GM12878 (cell line): ENCODE measurements at regions not wholly inside any gene's neighbourhood (a gene's known extent, or its start where the extent isn't known, plus 50 kb on each side); places are given as distances from the start of the nearest gene placed in this dataset.

ENCODE experiments used
- ATAC-seq: fragments of 200-7000 bp; cut with Tn5 transposase; 3 replicates; pipeline ENCODE4 v1.9.1; 2020; ENCODE audit warnings: mild to moderate bottlenecking, moderate library complexity
- BruUV-seq: library from RNA; stranded (reverse); fragments of 400-500 nt; replicated peaks from 2 replicates; lab custom pipeline; 2021; lab: Mats Ljungman, UMichigan
- CTCF ChIA-PET: fragments of 300-600 bp; sonication (Branson Sonifier 250); formaldehyde crosslinking; extraction: SDS; loops from one replicate; lab custom pipeline; 2021; ENCODE audit warnings: inconsistent platforms; lab: Yijun Ruan, JAX
- POLR2A ChIA-PET: fragments of 350-600 bp; formaldehyde crosslinking; extraction: SDS; loops from one replicate; lab custom pipeline; 2021; ENCODE audit warnings: inconsistent platforms; lab: Charles Lee
- RAD21 ChIA-PET: fragments of 300-600 bp; sonication (Branson Sonifier 250); formaldehyde crosslinking; loops from one replicate; lab custom pipeline; 2023; ENCODE audit warnings: antibody characterized with exemption; ENCODE audit not compliant: unreplicated experiment; lab: Charles Lee
- SMC1A ChIA-PET: fragments of 300-600 bp; sonication (Branson Sonifier 250); formaldehyde crosslinking; loops from one replicate; lab custom pipeline; 2023; ENCODE audit not compliant: unreplicated experiment, uncharacterized antibody; lab: Charles Lee
- DNase-seq: peaks from one replicate; pipeline ENCODE4 v3.0.0-alpha.2; 2011; ENCODE audit warnings: low read depth, low spot score
- FAIRE-seq: peaks from 3 replicates; lab custom pipeline; 2011; peaks lifted over from hg19 to GRCh38; lab: Jason Lieb, UNC
- H2AFZ ChIP-seq: 2 replicates; pipeline ENCODE4 v1.6.0; 2011; ENCODE audit warnings: low read depth, low read length, control low read depth; ENCODE audit not compliant: control insufficient read depth
- H3K27ac ChIP-seq: 2 replicates; pipeline ENCODE4 v1.5.1; 2011; ENCODE audit warnings: control low read depth; ENCODE audit not compliant: control insufficient read depth, insufficient read depth
- H3K27me3 ChIP-seq, 2 experiments: replicated peaks in 1 of 2; 2 replicates each; pipeline versions ENCODE4 v1.6.0 to v1.6.1; 2011; ENCODE audit warnings: low read length in 1 of 2; ENCODE audit not compliant: control insufficient read depth in 2 of 2, insufficient read depth in 2 of 2
- H3K36me3 ChIP-seq, 2 experiments: 2 replicates each; pipeline ENCODE4 v1.5.1; 2011; ENCODE audit warnings: low read length in 1 of 2; ENCODE audit not compliant: control insufficient read depth in 2 of 2, insufficient read depth in 2 of 2
- H3K4me1 ChIP-seq: 2 replicates; pipeline ENCODE4 v1.6.1; 2011; ENCODE audit warnings: mild to moderate bottlenecking, low read length, moderate library complexity, mixed read lengths; ENCODE audit not compliant: control insufficient read depth, insufficient read depth
- H3K4me2 ChIP-seq: 2 replicates; pipeline ENCODE4 v1.6.0; 2011; ENCODE audit warnings: control low read depth; ENCODE audit not compliant: control insufficient read depth, insufficient read depth
- H3K4me3 ChIP-seq: fragments of 200-600 bp; sonication (generic); 2 replicates; pipeline ENCODE4 v1.5.1; 2016
- H3K79me2 ChIP-seq: 2 replicates; pipeline ENCODE4 v1.6.0; 2011; ENCODE audit warnings: low read length; ENCODE audit not compliant: control insufficient read depth, insufficient read depth
- H3K9ac ChIP-seq: 2 replicates; pipeline ENCODE4 v1.8.0; 2011; ENCODE audit warnings: low read length, control low read depth, mixed read lengths; ENCODE audit not compliant: control insufficient read depth, insufficient read depth
- H3K9me3 ChIP-seq: replicated peaks from 3 replicates; pipeline ENCODE4 v1.5.1; 2011; ENCODE audit warnings: mild to moderate bottlenecking, low read length; ENCODE audit not compliant: control insufficient read depth, insufficient read depth
- H4K20me1 ChIP-seq: 2 replicates; pipeline ENCODE4 v1.6.0; 2011; ENCODE audit not compliant: control insufficient read depth, insufficient read depth
- ASH2L ChIP-seq: fragments of 300-600, 200-600 bp; sonication (generic); IDR thresholded peaks from 2 replicates; pipeline ENCODE4 v1.6.1; 2017; ENCODE audit warnings: low read depth, mild to moderate bottlenecking, borderline replicate concordance
- CBFB ChIP-seq: IDR thresholded peaks from 2 replicates; pipeline ENCODE4 v1.6.1; 2016; ENCODE audit warnings: antibody characterized with exemption, low read depth
- NR2C2 ChIP-seq: IDR thresholded peaks from 2 replicates; pipeline ENCODE4 v1.6.1; 2011; ENCODE audit warnings: borderline replicate concordance, low read depth; ENCODE audit not compliant: control insufficient read depth, insufficient read length
- RB1 ChIP-seq: fragments of 450-650 bp; formaldehyde crosslinking; IDR thresholded peaks from 2 replicates; pipeline ENCODE4 v1.6.1; 2017; ENCODE audit warnings: mild to moderate bottlenecking, borderline replicate concordance
- SUZ12 ChIP-seq: fragments of 200-600 bp; sonication (generic); IDR thresholded peaks from one replicate; pipeline ENCODE4 v1.6.1; 2018; ENCODE audit warnings: antibody characterized with exemption, mild to moderate bottlenecking; ENCODE audit not compliant: unreplicated experiment
- WGBS: methylation state at CpG from one replicate; pipeline ENCODE4 v1.1.6; 2016; ENCODE audit warnings: low lambda C conversion rate; ENCODE audit not compliant: insufficient replicate concordance, insufficient coverage; ENCODE audit errors: missing lambda C conversion rate; 5-methylcytosine and 5-hydroxymethylcytosine counted together
- in situ Hi-C: fragments of 300-500 bp; cut with MboI; formaldehyde crosslinking; loops from 9 replicates; pipeline ENCODE4 v1.14.3; 2018; ENCODE audit warnings: mixed read lengths
- intact Hi-C: fragments of 100-400 bp; cut with micrococcal nuclease; formaldehyde crosslinking; loops from one replicate; pipeline ENCODE4 v1.14.2; 2022; ENCODE audit not compliant: unreplicated experiment
- TF ChIP-seq, protein P1 (sequence below): fragments of 450-650 bp; formaldehyde crosslinking; IDR thresholded peaks from 2 replicates; pipeline ENCODE4 v1.5.0; 2022; ENCODE audit warnings: mild to moderate bottlenecking, missing genetic modification characterization

DNA sequence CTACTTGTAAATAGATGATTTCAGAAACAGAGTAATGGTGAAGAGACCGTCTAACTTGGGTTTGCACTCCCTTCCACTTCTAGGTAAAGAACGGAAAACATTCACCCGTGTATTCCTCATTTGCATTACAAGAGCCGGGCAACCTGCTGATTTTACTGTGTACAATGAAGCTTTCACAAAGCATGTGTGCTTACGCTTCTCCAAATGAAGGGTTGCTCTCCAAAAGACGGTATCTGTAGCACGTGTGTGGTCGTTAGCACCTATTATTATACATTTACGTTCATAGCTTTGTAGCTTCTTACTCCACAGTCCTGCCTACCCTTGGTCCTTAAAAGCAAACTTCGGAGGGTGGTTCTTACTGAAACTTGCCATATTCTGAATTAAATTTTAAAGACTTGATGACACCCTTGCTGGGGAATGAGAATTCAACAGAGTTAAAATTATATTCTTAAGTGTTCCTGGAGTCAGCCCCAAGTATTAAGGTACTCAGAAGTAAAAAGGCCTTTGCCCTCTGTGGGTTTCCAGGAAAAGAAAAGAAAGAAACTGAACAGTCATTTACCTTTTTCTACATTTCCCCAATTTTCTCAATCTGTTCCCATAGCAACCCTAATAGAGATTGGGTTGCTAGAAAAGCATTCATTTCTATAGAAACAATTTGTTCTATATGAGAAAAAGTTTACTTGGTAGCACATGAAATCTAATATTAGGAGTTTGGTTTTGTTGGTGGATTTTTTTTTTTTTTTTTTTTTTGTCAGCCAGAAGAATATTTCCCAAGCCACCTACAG lies 61.9 kb upstream of the KCNG1 start:
- H3K27me3 ChIP-seq = peaks cover 0 to 2% of the 10 kb centered on the region in 2 experiments; a peak in 2 of 4 replicates
- no peak overlapping the region for H3K27ac ChIP-seq
- no peak for FAIRE-seq
- ChIA-PET RAD21 (interaction anchor here (0.6 kb wide), 1 partner anchor 62 kb away, joined by 3 read pairs; no protein-coding TSS in a partner anchor), POLR2A (no interaction called here), SMC1A (interaction anchor here (1.3 kb wide), 1 partner anchor 101 kb away, joined by 4 read pairs; no protein-coding TSS in a partner anchor), CTCF (interaction anchor here (1.1 to 1.5 kb wide), 2 partner anchors 97 to 156 kb away, joined by 3 to 6 read pairs; no protein-coding TSS in a partner anchor)
- TF ChIP-seq NR2C2 (no peak), ASH2L (no peak), RB1 (no peak), SUZ12 (no peak), CBFB (no peak)
- TF ChIP-seq, protein P1, sequence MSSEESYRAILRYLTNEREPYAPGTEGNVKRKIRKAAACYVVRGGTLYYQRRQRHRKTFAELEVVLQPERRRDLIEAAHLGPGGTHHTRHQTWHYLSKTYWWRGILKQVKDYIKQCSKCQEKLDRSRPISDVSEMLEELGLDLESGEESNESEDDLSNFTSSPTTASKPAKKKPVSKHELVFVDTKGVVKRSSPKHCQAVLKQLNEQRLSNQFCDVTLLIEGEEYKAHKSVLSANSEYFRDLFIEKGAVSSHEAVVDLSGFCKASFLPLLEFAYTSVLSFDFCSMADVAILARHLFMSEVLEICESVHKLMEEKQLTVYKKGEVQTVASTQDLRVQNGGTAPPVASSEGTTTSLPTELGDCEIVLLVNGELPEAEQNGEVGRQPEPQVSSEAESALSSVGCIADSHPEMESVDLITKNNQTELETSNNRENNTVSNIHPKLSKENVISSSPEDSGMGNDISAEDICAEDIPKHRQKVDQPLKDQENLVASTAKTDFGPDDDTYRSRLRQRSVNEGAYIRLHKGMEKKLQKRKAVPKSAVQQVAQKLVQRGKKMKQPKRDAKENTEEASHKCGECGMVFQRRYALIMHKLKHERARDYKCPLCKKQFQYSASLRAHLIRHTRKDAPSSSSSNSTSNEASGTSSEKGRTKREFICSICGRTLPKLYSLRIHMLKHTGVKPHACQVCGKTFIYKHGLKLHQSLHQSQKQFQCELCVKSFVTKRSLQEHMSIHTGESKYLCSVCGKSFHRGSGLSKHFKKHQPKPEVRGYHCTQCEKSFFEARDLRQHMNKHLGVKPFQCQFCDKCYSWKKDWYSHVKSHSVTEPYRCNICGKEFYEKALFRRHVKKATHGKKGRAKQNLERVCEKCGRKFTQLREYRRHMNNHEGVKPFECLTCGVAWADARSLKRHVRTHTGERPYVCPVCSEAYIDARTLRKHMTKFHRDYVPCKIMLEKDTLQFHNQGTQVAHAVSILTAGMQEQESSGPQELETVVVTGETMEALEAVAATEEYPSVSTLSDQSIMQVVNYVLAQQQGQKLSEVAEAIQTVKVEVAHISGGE (CRISPR knock-in tag) = no peak
- H2AFZ ChIP-seq = no peak overlapping the region
- under 1% methylated on average over 10 of the region's 10 CpGs for WGBS
- H3K9me3 ChIP-seq = no peaks in the 10 kb centered on the region
- no peak overlapping the region for H3K4me3 ChIP-seq
- no peaks in the 10 kb centered on the region for H3K36me3 ChIP-seq
- no peak overlapping the region for H3K9ac ChIP-seq
- in situ Hi-C loops = no loop called here
- H3K4me1 ChIP-seq = no peaks in the 10 kb centered on the region
- H4K20me1 ChIP-seq = no peaks in the 10 kb centered on the region
- intact Hi-C loops = no loop called here
- no peak overlapping the region for H3K4me2 ChIP-seq
- no TSS peak for BruUV-seq
- no peak for DNase-seq
- H3K79me2 ChIP-seq = no peaks in the 10 kb centered on the region
- ATAC-seq = no peak
